HCT116 (cell line): ENCODE measurements at regions not wholly inside any gene's neighbourhood (a gene's known extent, or its start where the extent isn't known, plus 50 kb on each side); places are given as distances from the start of the nearest gene placed in this dataset.

Experiments used
- ATAC-seq: fragments of 200-7000 bp; cut with Tn5 transposase; 2 replicates; pipeline ENCODE4 v1.9.1; 2020; ENCODE audit warnings: mild to moderate bottlenecking, moderate library complexity
- BruUV-seq: library from RNA; stranded (reverse); fragments of 400-500 nt; replicated peaks from 2 replicates; lab custom pipeline; 2021; lab: Mats Ljungman, UMichigan
- CTCF ChIA-PET: fragments of 300-600 bp; sonication (Branson Sonifier 250); formaldehyde crosslinking; loops from one replicate; lab custom pipeline; 2021; ENCODE audit warnings: antibody characterized with exemption; lab: Charles Lee
- POLR2A ChIA-PET: fragments of 300-600, 350-600 bp; sonication (Branson Sonifier 250); formaldehyde crosslinking; loops from one replicate; lab custom pipeline; 2021; ENCODE audit warnings: antibody characterized with exemption; lab: Charles Lee
- RAD21 ChIA-PET, 2 experiments: fragments of 300-600 bp; sonication (Branson Sonifier 250); formaldehyde crosslinking; loops; one replicate each; lab custom pipeline; 2023; ENCODE audit warnings: low total read pairs in 2 of 2; ENCODE audit not compliant: uncharacterized antibody in 2 of 2, unreplicated experiment in 2 of 2, low non-redundant PET in 1 of 2; lab: Charles Lee
- DNase-seq: peaks from one replicate; pipeline ENCODE4 v3.0.0-alpha.2; 2010; ENCODE audit warnings: low read depth, low spot score
- H2AFZ ChIP-seq: fragments of 200-600 bp; shearing (Covaris generic), sonication (generic); 2 replicates; pipeline ENCODE4 v1.6.1; 2017; ENCODE audit warnings: low read depth, mixed run types, mixed read lengths, antibody characterized with exemption, low read length; ENCODE audit not compliant: poor library complexity, severe bottlenecking
- H3K27ac ChIP-seq: 2 replicates; pipeline ENCODE4 v1.5.1; 2012; ENCODE audit warnings: low read depth, low read length
- H3K27me3 ChIP-seq: fragments of 200-600 bp; sonication (generic); 2 replicates; pipeline ENCODE4 v1.6.1; 2016; ENCODE audit warnings: mixed run types, low read length, mixed read lengths; ENCODE audit not compliant: insufficient read depth
- H3K36me3 ChIP-seq, 2 experiments: fragments of 200-500 bp in 1 of 2; fragments of 200-600 bp in 1 of 2; sonication (Bioruptor generic) in 1 of 2; sonication (generic) in 1 of 2; 2 replicates each; pipeline versions ENCODE4 v1.5.1 to v1.6.1; 2014 to 2016; ENCODE audit warnings: low read length in 2 of 2, inconsistent platforms in 1 of 2, mixed read lengths in 1 of 2, mixed run types in 1 of 2; ENCODE audit not compliant: insufficient read depth in 2 of 2, control insufficient read depth in 1 of 2
- H3K4me1 ChIP-seq, 2 experiments: fragments of 200-600 bp in 1 of 2; sonication (generic) in 1 of 2; 2 replicates each; pipeline versions ENCODE4 v1.5.1 to v1.6.1; 2012 to 2017; ENCODE audit warnings: low read length in 2 of 2, inconsistent platforms in 1 of 2, mild to moderate bottlenecking in 1 of 2, mixed read lengths in 1 of 2, mixed run types in 1 of 2, moderate library complexity in 1 of 2; ENCODE audit not compliant: insufficient read depth in 2 of 2, control insufficient read depth in 1 of 2
- H3K4me2 ChIP-seq: fragments of 200-600 bp; sonication (generic); 2 replicates; pipeline ENCODE4 v1.6.1; 2017; ENCODE audit warnings: mixed run types, low read length, mixed read lengths
- H3K4me3 ChIP-seq, 2 experiments: fragments of 200-600 bp in 1 of 2; sonication (generic) in 1 of 2; replicated peaks in 1 of 2; 2 replicates each; pipeline ENCODE4 v1.5.1; 2011 to 2016; ENCODE audit warnings: low read length in 2 of 2, control low read depth in 1 of 2, low read depth in 1 of 2, mild to moderate bottlenecking in 1 of 2, mixed read lengths in 1 of 2, mixed run types in 1 of 2
- H3K79me2 ChIP-seq: fragments of 200-600 bp; sonication (generic); 2 replicates; pipeline ENCODE4 v1.6.1; 2017; ENCODE audit warnings: mild to moderate bottlenecking, mixed run types, low read length, moderate library complexity, mixed read lengths; ENCODE audit not compliant: insufficient read depth
- H3K9ac ChIP-seq: fragments of 200-600 bp; sonication (generic); 2 replicates; pipeline ENCODE4 v1.6.1; 2016; ENCODE audit warnings: low read length, mixed read lengths
- H3K9me2 ChIP-seq: fragments of 200-600 bp; sonication (generic), shearing (Covaris generic); 2 replicates; pipeline ENCODE4 v1.6.1; 2017; ENCODE audit warnings: mixed run types, mild to moderate bottlenecking, moderate library complexity; ENCODE audit not compliant: insufficient read depth
- H3K9me3 ChIP-seq, 2 experiments: fragments of 200-500 bp in 1 of 2; fragments of 200-600 bp in 1 of 2; sonication (Bioruptor generic) in 1 of 2; sonication (generic) in 1 of 2; 2 replicates each; pipeline ENCODE4 v1.6.1; 2014 to 2017; ENCODE audit warnings: low read length in 2 of 2, mixed read lengths in 2 of 2, inconsistent platforms in 1 of 2, low read depth in 1 of 2, mild to moderate bottlenecking in 1 of 2, mixed run types in 1 of 2, moderate library complexity in 1 of 2; ENCODE audit not compliant: control insufficient read depth in 1 of 2, insufficient read depth in 1 of 2
- H4K20me1 ChIP-seq: fragments of 200-600 bp; sonication (generic), shearing (Covaris generic); 2 replicates; pipeline ENCODE4 v1.6.1; 2017; ENCODE audit warnings: mixed run types, mild to moderate bottlenecking, moderate library complexity; ENCODE audit not compliant: insufficient read depth
- ATF3 ChIP-seq: IDR thresholded peaks from 2 replicates; pipeline ENCODE4 v1.6.1; 2012
- CEBPB ChIP-seq: IDR thresholded peaks from 2 replicates; pipeline ENCODE4 v1.6.1; 2012; ENCODE audit warnings: low read depth
- CTCF ChIP-seq, 3 experiments: fragments of 200-600 bp in 1 of 3; sonication (generic) in 1 of 3; IDR thresholded peaks in 2 of 3; conservative IDR thresholded peaks in 1 of 3; 2 replicates each; pipeline ENCODE4 v1.5.1; 2012 to 2017; ENCODE audit warnings: low read depth in 2 of 3, low read length in 2 of 3, antibody characterized with exemption in 1 of 3, borderline replicate concordance in 1 of 3, control low read depth in 1 of 3, mild to moderate bottlenecking in 1 of 3, mixed read lengths in 1 of 3, mixed run types in 1 of 3, moderate library complexity in 1 of 3; ENCODE audit not compliant: insufficient read depth in 1 of 3
- EGR1 ChIP-seq: IDR thresholded peaks from 2 replicates; pipeline ENCODE4 v1.6.1; 2012; ENCODE audit warnings: low read depth
- POLR2AphosphoS5 ChIP-seq: IDR thresholded peaks from 2 replicates; pipeline ENCODE4 v1.6.1; 2011; ENCODE audit warnings: mild to moderate bottlenecking, low read depth, low read length, moderate library complexity
- REST ChIP-seq: IDR thresholded peaks from 2 replicates; pipeline ENCODE4 v1.6.1; 2012; ENCODE audit warnings: low read depth
- SIN3A ChIP-seq: IDR thresholded peaks from 2 replicates; pipeline ENCODE4 v1.6.1; 2012; ENCODE audit warnings: low read depth
- SP1 ChIP-seq: IDR thresholded peaks from 2 replicates; pipeline ENCODE4 v1.6.1; 2012; ENCODE audit warnings: low read depth
- SRF ChIP-seq: IDR thresholded peaks from 2 replicates; pipeline ENCODE4 v1.6.1; 2012; ENCODE audit warnings: low read depth
- ZBTB33 ChIP-seq: IDR thresholded peaks from 2 replicates; pipeline ENCODE4 v1.6.1; 2011; ENCODE audit warnings: mild to moderate bottlenecking, low read length, moderate library complexity; ENCODE audit not compliant: insufficient replicate concordance; ENCODE audit errors: extremely low read depth
- ZFX ChIP-seq: fragments of 450-650 bp; IDR thresholded peaks from 2 replicates; pipeline ENCODE4 v1.6.1; 2017
- intact Hi-C: fragments of 100-400 bp; cut with micrococcal nuclease; formaldehyde crosslinking; loops from 2 replicates; pipeline ENCODE4 v1.10.0; 2022

GRCh38 chr1:56339093-56339492, 240.3 kb downstream of the PLPP3 start:
- no peak overlapping the region for H3K4me2 ChIP-seq
- no peak overlapping the region for H3K9ac ChIP-seq
- H3K27ac ChIP-seq = no peak overlapping the region
- no peak overlapping the region for H2AFZ ChIP-seq
- no peaks in the 10 kb centered on the region for H3K27me3 ChIP-seq
- ChIA-PET CTCF (no interaction called here), POLR2A (no interaction called here), RAD21 (no interaction called here)
- DNase-seq (no peak), ATAC-seq (no peak)
- no peak overlapping the region for H3K4me3 ChIP-seq
- H3K79me2 ChIP-seq = no peaks in the 10 kb centered on the region
- intact Hi-C loops = no loop called here
- no peaks in the 10 kb centered on the region for H3K4me1 ChIP-seq
- no peaks in the 10 kb centered on the region; the same call in 1 of the 2 replicates for H3K9me2 ChIP-seq
- no TSS peak for BruUV-seq
- H3K9me3 ChIP-seq = no peaks in the 10 kb centered on the region
- no peaks in the 10 kb centered on the region for H4K20me1 ChIP-seq
- no peak for TF ChIP-seq EGR1
- TF ChIP-seq SRF = no peak
- no peak for TF ChIP-seq POLR2AphosphoS5
- no peak for TF ChIP-seq REST
- TF ChIP-seq CTCF (IDR thresholded peaks at IDR 0.05 in 2 of 3, conservative IDR thresholded peaks at IDR 0.05 in 1 of 3; ENCODE audit: borderline replicate concordance in 1 of 3, insufficient read depth in 1 of 3, low read depth in 2 of 3, low read length in 2 of 3) = no peak
- no peak for TF ChIP-seq ZFX
- no peak for TF ChIP-seq CEBPB
- TF ChIP-seq ATF3 = no peak
- TF ChIP-seq SIN3A = no peak
- TF ChIP-seq SP1 = no peak
- no peak for TF ChIP-seq ZBTB33
- no peaks in the 10 kb centered on the region for H3K36me3 ChIP-seq
